AG04449 (cell line): ENCODE measurements at regions not wholly inside any gene's neighbourhood (a gene's known extent, or its start where the extent isn't known, plus 50 kb on each side); places are given as distances from the start of the nearest gene placed in this dataset.

ENCODE experiments used
- CTCF ChIA-PET: fragments of 350-600 bp; formaldehyde crosslinking; extraction: SDS; loops from one replicate; lab custom pipeline; 2021; ENCODE audit warnings: antibody characterized with exemption; lab: Yijun Ruan, JAX
- POLR2A ChIA-PET: fragments of 400-600, 350-600 bp; formaldehyde crosslinking; extraction: SDS; loops from one replicate; lab custom pipeline; 2020; ENCODE audit warnings: antibody characterized with exemption, inconsistent platforms; lab: Yijun Ruan, JAX
- DNase-seq: peaks from one replicate; pipeline ENCODE4 v3.0.0-alpha.2; 2010; ENCODE audit warnings: low read depth, low spot score
- H3K4me3 ChIP-seq: 2 replicates; pipeline ENCODE4 v1.5.1; 2011; ENCODE audit warnings: low read depth, mild to moderate bottlenecking, control low read depth, low read length
- TF ChIP-seq, protein P1 (sequence below): IDR thresholded peaks from one replicate; pipeline ENCODE4 v1.5.1; 2011; ENCODE audit warnings: mild to moderate bottlenecking, moderate library complexity, low read length, control low read depth, inconsistent platforms; ENCODE audit not compliant: insufficient read depth; ENCODE audit errors: missing control alignments

DNA sequence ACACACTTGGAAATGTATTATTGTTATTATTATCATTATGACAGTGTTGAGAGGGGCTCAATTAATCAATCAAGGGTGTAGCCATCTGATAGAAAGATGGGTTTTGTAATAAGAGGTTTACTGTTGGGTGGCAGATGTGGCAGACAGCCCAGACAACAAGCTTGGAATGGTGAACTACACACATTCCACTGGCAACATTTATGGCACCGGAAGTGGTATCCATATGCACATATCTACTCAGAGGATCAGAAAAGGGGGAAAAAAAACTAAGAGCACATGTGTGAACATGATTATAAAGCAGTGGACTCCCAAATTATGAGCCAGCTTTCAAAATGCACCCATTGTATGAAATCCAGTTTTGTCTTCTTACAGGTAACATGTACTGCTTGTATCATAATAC, 125.9 kb upstream of the ARX start:
- DNase-seq: no peak
- CTCF ChIA-PET: interaction anchor here (2.7 to 6.2 kb wide), 3 partner anchors 303 to 391 kb away, joined by 8 to 97 read pairs (median 23); no protein-coding TSS in a partner anchor
- TF ChIP-seq, protein P1, sequence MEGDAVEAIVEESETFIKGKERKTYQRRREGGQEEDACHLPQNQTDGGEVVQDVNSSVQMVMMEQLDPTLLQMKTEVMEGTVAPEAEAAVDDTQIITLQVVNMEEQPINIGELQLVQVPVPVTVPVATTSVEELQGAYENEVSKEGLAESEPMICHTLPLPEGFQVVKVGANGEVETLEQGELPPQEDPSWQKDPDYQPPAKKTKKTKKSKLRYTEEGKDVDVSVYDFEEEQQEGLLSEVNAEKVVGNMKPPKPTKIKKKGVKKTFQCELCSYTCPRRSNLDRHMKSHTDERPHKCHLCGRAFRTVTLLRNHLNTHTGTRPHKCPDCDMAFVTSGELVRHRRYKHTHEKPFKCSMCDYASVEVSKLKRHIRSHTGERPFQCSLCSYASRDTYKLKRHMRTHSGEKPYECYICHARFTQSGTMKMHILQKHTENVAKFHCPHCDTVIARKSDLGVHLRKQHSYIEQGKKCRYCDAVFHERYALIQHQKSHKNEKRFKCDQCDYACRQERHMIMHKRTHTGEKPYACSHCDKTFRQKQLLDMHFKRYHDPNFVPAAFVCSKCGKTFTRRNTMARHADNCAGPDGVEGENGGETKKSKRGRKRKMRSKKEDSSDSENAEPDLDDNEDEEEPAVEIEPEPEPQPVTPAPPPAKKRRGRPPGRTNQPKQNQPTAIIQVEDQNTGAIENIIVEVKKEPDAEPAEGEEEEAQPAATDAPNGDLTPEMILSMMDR: no peak
- no peak overlapping the region for H3K4me3 ChIP-seq
- POLR2A ChIA-PET: no interaction called here

- ChIA-PET POLR2A (no interaction called here), CTCF (interaction anchor here (1.6 to 1.9 kb wide), 2 partner anchors 292 to 379 kb away, joined by 4 to 5 read pairs; no protein-coding TSS in a partner anchor)
- no peak overlapping the region for H3K4me3 ChIP-seq
- TF ChIP-seq, protein P1: no peak
- no peak for DNase-seq
Observed at GRCh38 chrX:25131055-25131454, 115.3 kb upstream of the ARX start.

DNA sequence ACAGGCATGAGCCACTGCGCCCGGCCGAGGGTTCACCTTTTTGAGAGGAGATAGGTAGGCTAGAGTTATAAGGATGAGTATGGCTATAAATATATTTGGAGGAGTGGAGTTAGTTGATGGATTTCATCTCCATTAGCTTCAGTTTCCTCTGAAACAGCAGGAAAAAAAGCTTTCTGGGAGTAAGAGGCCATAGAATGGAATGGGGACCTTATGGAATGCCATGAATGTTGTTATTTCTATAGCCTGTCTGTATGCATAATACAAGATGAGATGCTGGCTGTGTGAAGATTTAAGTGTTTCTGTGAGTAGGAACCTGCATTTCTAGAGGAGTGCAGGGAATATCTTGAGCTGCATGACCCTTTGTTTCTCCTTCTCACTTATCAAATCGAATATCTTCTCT, 114.9 kb upstream of the ARX start:
- H3K4me3 ChIP-seq: no peak overlapping the region
- no peak for DNase-seq
- TF ChIP-seq, protein P1: no peak
- POLR2A ChIA-PET: no interaction called here
- CTCF ChIA-PET: interaction anchor here (1.6 to 1.9 kb wide), 2 partner anchors 292 to 378 kb away, joined by 4 to 5 read pairs; no protein-coding TSS in a partner anchor

DNA sequence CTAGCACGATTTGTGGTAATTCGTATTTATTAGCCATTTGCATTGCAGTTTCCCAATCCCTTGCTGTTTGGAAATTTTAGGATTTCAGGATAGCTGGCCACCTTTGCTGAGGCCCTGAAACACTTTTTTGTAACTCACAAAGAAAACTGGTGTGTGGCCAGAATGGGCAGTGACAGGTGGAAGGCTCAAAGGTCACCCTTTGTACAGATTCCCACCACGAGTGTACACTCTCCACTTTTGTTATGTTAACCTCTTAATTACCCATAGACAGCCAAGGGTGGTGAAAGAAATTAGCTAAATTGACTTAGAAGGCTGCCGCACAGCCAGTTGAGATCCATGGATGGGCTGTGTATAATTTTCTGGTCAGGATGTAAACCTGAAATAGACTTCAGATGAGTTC, 109.7 kb upstream of the ARX start:
- CTCF ChIA-PET: no interaction called here

GRCh38 chrX:25124391-25124790, 108.6 kb upstream of the ARX start:
- TF ChIP-seq, protein P1: no peak
- POLR2A ChIA-PET: no interaction called here
- H3K4me3 ChIP-seq: no peak overlapping the region
- no peak for DNase-seq
- CTCF ChIA-PET: no interaction called here

More for the DNA sequence above, 109.7 kb upstream of the ARX start:
- POLR2A ChIA-PET: no interaction called here
- TF ChIP-seq, protein P1: no peak
- no peak for DNase-seq
- H3K4me3 ChIP-seq: no peak overlapping the region

- ChIA-PET CTCF (no interaction called here), POLR2A (no interaction called here)
- no peak overlapping the region for H3K4me3 ChIP-seq
- DNase-seq: no peak
- TF ChIP-seq, protein P1: no peak
Observed at GRCh38 chrX:25112156-25112555, 96.4 kb upstream of the ARX start.
